G401.6 (cell line): ENCODE measurements at regions not wholly inside any gene's neighbourhood (a gene's known extent, or its start where the extent isn't known, plus 50 kb on each side); places are given as distances from the start of the nearest gene placed in this dataset.
"Not testable (repeated sequence)": the region's sequence is repeated elsewhere in the genome, so short reads cannot be mapped to it uniquely, and the experiment has no call there.

Experiments
- FAIRE-seq: peaks from 2 replicates; lab custom pipeline; 2012; peaks lifted over from hg19 to GRCh38; lab: Jason Lieb, UNC

DNA sequence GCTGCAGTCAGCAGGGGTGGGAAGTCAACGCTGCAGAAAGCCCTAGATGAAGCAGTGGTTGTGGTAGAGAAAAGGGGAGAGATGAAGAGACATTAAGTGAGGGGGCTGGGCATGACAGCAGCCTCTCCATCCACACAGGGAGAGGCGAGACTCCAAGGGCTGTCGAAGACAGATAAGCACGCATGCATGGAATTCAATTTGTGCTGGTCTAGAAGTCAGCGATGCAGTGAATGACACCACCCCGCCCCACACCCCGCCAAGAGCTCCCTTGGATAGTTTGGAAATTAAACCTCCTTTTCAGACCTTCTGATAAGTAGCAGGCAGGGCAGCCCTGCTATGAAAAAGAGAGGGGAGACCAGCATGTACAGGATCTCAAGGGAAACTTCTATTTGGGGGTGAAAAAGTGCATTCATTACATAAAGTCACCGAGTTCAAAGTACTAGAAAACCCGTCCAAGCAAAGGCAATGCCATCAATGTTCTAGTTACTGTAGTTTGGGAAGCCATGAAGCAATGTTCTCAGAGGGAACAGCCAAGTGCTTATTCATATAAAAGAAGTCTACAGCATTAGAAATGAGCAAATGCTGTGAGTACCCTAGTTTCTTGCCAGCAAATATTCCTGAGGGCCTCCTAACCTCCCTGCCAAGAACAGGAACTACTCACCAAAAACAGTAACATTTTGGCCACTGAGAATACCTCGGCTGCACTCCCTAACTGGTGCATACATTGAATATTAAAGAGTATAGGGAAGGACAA is 152.3 kb upstream of the ANXA10 start:
- FAIRE-seq, result no peak

- FAIRE-seq, result no peak
Measured at GRCh38 chr4:167943872-167944505, 148.3 kb upstream of the ANXA10 start.

- FAIRE-seq, result no peak
Measured at GRCh38 chr4:167944721-167945120, 147.6 kb upstream of the ANXA10 start.

- FAIRE-seq, result no peak
Measured at GRCh38 chr4:167955006-167955405, 137.3 kb upstream of the ANXA10 start.

- FAIRE-seq, result no peak
Measured at GRCh38 chr4:167956676-167957075, 135.7 kb upstream of the ANXA10 start.

- FAIRE-seq, result no peak
Measured at GRCh38 chr4:167964766-167965373, 127.5 kb upstream of the ANXA10 start.

DNA sequence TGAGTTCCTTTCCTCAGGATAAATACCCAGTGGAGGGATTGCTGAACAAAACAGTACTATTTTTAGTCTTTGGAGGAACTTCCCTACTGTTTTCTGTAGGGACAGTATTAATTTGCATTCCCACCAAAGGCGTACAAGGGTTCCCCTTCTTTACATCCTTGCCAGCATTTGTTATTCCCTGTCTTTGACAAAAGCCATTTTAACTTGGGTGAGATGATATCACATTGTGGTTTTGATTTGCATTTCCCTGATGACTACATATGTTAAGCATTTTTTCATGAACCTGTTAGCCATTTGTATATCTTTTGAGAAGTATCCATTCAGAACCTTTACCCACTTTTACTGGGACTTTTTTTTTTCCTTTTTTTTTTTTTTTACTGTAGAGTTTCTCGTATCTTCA is 126.2 kb upstream of the ANXA10 start:
- no peak for FAIRE-seq

- FAIRE-seq, result no peak
Measured at GRCh38 chr4:167973513-167973912, 118.8 kb upstream of the ANXA10 start.

DNA sequence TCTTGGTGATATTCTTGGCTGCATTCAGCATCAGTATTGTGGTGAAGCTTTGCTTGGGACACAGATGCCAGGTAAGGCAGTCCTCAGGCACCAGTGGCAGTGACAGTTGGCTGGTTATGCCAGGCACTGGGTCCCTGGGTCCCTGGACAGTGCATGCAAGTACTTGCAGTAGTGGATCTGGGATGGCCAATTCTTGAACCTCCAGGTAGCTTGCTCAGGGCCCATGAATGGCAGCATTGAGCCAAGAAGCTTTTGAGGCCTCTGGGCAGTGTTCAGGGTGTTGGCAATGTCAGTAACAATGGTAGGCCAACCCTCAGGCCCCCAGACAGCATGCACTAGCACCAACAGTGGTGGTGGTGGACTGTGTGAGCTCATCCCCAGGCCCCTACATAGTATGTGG is 106.8 kb upstream of the ANXA10 start:
- no peak for FAIRE-seq

DNA sequence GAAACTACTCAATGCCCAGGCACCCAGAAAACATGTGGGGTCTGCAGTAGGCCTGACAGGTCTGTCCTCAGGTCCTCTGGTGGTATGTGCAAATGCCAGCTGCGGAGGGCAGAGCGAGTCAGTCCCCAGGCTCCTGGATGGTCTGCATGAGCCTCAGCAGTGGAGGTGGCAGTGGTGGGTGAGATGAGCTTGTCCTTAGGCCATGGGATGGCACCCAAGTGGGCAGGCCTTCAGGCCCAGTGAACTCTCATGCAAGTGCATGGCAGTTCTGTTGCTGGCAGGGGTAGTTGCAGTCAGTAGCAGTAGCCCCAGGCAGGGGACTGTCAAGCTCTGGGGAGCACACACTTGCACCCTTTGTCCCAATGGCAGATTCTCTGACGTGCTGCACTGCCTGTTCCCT is 106.3 kb upstream of the ANXA10 start:
- FAIRE-seq, result no peak

GRCh38 chr4:167987285-167987684 is 105.1 kb upstream of the ANXA10 start:
- no peak for FAIRE-seq

DNA sequence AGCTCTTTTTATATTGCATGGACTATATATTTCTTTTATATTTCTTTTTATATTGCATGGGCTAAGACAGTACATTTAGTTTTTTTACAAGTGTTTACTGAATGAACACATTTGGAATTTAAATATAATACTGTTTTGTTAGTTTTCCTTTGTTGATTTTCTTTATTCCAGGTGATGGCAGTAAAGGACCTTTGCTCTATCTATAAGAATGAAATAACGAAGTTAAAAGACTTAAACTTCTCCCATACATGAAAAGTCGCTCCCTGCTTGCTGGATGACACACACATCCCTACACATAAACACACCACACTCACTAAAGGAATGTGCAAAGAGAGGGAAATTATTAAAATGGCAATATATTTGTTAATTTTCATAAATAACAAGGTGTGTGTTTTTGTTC is 102.5 kb upstream of the ANXA10 start:
- peak; percentile 25 for FAIRE-seq

- FAIRE-seq, result not testable (repeated sequence)
Measured at GRCh38 chr4:168008112-168008511, 84.2 kb upstream of the ANXA10 start.

DNA sequence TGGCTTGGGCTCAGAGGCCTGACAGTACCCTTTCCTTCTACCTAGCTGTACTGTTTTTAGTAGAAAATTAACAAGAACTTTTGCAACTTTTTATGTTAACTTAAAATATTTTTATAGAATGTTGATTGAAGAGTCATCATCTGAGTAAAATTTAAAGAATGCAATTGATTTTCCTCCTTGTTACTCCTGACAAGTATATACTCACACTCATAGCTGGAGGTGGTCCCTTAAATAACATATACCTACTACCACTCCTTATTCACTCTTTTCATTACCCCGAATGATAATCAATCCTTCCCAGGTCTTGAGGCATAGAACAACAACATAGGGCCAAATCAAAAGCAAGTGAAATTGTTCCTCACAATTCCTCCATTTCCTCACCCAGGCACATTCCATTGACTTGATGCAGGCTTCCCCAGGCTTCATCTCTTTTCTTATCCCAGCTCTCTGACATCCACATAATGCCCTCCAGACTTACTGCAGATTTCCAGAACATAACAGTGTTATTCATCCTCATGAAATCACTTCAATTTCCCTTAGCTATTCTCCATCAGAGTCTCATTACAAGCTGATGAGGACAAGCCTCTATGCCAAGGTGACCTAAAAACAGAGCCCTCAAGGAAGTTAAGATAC is 73.2 kb upstream of the ANXA10 start:
- no peak for FAIRE-seq

GRCh38 chr4:168019921-168020320 is 72.4 kb upstream of the ANXA10 start:
- no peak for FAIRE-seq

GRCh38 chr4:168021666-168022065 is 70.7 kb upstream of the ANXA10 start:
- FAIRE-seq, result peak; percentile 51

DNA sequence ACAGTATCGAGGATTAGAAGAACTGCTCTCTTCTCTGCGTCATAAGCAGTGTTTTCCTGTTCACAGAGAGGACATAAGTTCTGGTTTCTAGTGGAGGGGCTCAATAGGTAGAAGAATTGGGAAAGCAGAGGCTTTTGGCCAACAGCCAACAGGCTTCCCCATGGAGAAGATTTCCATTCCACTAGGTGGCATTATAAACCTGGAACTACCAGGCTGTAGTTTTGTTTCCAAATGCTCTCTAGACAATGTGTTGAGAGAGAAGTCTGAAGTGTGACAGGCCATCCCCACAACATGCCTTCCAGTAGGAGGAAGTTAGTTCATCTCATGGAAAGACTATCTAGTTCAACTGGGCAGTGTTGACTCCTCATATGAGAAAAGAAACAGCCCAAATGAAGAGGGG is 63.8 kb upstream of the ANXA10 start:
- FAIRE-seq, result no peak

- FAIRE-seq, result no peak
Measured at GRCh38 chr4:168028970-168029597, 63.3 kb upstream of the ANXA10 start.

DNA sequence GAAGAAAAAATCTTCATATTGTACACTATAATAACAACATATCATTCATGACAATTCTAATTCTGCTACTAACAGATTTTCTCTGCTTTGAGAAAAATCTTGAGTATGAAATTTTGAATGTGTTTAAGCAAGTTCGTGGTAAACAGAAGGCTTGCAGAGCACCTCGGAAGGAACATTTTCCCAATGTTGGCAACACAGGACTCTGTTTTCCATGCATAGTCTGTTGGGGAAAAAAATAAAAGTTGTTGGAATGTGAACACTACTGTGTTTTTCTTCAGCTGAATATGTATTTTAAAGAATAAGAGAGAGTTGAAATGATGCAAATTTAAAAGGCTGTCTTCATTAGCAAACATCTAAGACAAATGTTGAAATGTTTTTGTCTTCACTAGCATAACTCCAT is 54.7 kb upstream of the ANXA10 start:
- FAIRE-seq, result no peak

DNA sequence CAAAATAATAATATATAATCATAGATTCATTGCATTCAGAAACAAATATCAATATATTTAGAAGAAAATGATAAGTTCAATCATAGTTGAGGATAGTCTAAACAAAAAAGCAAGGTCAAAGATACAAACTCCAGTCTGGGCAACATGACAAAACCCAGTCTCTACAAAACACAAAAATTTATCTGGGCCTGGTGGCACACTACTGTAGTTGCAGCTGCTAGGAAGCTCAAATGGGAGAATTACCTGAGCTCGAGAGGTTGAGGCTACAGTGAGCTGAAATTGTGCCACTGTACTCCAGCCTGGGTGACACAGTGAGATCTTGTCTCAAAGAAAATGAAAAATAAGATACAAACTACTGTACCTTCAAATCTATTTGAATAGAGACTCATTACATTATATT is 52.7 kb upstream of the ANXA10 start:
- no peak for FAIRE-seq
